ENCODE measurements at regions not wholly inside any gene's neighbourhood (a gene's known extent, or its start where the extent isn't known, plus 50 kb on each side); places are given as distances from the start of the nearest gene placed in this dataset.

DNA sequence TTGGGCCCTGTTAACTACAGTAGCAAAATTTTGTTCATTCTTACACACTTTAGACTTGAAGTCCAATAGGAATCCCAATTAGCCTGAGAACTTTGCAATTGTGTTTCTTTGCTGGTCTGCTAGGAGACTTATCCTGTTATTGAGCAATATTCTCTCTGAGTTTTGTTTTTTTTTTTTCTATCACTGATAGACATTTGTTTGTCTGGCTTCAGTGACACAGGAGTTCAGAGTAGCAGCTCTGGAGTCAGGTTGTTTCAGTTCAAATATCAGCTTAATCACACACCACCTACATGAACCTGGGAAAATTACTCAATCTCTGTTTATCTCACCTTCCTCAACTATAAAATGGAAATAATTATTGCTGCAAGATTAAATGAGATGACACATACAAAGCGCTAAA is 360.2 kb upstream of the POU3F3 start:
- no peaks in the 10 kb centered on the region for H3K36me3 ChIP-seq
- no peaks in the 10 kb centered on the region for H3K9me3 ChIP-seq
- H3K27me3 ChIP-seq (replicated peaks; ENCODE audit: insufficient read depth), result no peaks in the 10 kb centered on the region
- TF ChIP-seq CTCF (IDR thresholded peaks at IDR 0.05), result no peak
- H3K4me1 ChIP-seq (ENCODE audit: control insufficient read depth in 1 of 2, low read depth in 2 of 2), result no peaks in the 10 kb centered on the region
- DNase-seq (ENCODE audit: low spot score) (no peak), ATAC-seq (ENCODE audit: insufficient number of reproducible peaks, low FRiP score, low read depth) (no peak)
- H3K27ac ChIP-seq, result no peak overlapping the region
- H3K4me3 ChIP-seq, result no peak overlapping the region

DNA sequence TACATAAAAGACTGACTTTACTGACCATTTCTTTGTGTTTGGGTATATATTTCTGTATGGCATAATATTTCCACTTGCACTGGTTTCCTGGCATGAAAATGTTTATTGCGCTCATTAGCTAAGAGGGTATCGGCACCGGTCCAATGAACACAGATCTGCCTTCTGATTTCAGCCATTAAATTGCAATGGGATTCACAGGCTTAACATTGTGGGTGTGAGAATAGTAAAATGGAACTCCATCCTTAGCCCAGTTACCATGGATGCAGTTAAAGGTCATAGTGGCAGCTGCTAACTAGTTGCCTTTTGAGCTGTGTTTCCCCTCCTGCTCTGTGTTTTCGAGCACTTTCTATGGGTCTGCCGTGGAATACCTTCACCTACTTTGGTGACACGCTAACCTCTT is 352.6 kb upstream of the POU3F3 start:
- DNase-seq (ENCODE audit: low spot score), result no peak

DNA sequence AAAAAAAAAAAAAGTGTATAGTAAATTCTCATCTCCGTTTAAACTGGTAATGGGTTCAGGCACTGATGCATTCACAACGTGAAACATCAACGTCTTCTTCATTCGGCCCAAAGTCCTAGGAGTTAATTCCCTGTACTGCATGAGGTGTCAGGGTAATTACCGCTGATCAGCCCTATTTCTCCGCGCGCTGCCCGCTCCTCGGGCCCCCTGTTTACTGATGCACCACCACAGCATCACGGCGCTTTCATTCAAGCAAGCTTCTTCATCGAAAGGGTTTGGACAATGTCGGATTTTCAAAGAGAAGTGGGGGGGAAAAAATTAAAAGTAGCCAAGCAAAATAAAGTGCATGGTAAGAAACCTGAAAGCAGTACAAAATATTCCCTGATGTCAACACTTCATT is 352.0 kb upstream of the POU3F3 start:
- H3K9me3 ChIP-seq, result no peaks in the 10 kb centered on the region
- ATAC-seq (ENCODE audit: insufficient number of reproducible peaks, low FRiP score, low read depth), result no peak
- no peaks in the 10 kb centered on the region for H3K27me3 ChIP-seq (replicated peaks; ENCODE audit: insufficient read depth)
- H3K36me3 ChIP-seq, result no peaks in the 10 kb centered on the region
- no peak for TF ChIP-seq CTCF (IDR thresholded peaks at IDR 0.05)
- no peak for DNase-seq (ENCODE audit: low spot score)
- peaks cover 0 to 10% of the 10 kb centered on the region in 2 donors for H3K4me1 ChIP-seq (ENCODE audit: control insufficient read depth in 1 of 2, low read depth in 2 of 2)
- no peak overlapping the region for H3K4me3 ChIP-seq
- H3K27ac ChIP-seq, result no peak overlapping the region

More for the DNA sequence above, 352.6 kb upstream of the POU3F3 start:
- no peak for ATAC-seq (ENCODE audit: insufficient number of reproducible peaks, low FRiP score, low read depth)
- H3K4me3 ChIP-seq, result no peak overlapping the region
- no peak overlapping the region for H3K27ac ChIP-seq
- H3K9me3 ChIP-seq, result no peaks in the 10 kb centered on the region
- H3K27me3 ChIP-seq (replicated peaks; ENCODE audit: insufficient read depth), result no peaks in the 10 kb centered on the region
- no peak for TF ChIP-seq CTCF (IDR thresholded peaks at IDR 0.05)
- H3K36me3 ChIP-seq, result no peaks in the 10 kb centered on the region
- peaks cover 0 to 10% of the 10 kb centered on the region in 2 donors for H3K4me1 ChIP-seq (ENCODE audit: control insufficient read depth in 1 of 2, low read depth in 2 of 2)

GRCh38 chr2:104502901-104503300 is 351.0 kb upstream of the POU3F3 start:
- Histone ChIP-seq H3K36me3 (no peaks in the 10 kb centered on the region), H3K4me3 (no peak overlapping the region), H3K4me1 (ENCODE audit: control insufficient read depth in 1 of 2, low read depth in 2 of 2) (peaks cover 0 to 10% of the 10 kb centered on the region in 2 donors), H3K27ac (no peak overlapping the region), H3K9me3 (no peaks in the 10 kb centered on the region), H3K27me3 (replicated peaks; ENCODE audit: insufficient read depth) (no peaks in the 10 kb centered on the region)
- no peak for TF ChIP-seq CTCF (IDR thresholded peaks at IDR 0.05)
- DNase-seq (ENCODE audit: low spot score) (no peak), ATAC-seq (ENCODE audit: insufficient number of reproducible peaks, low FRiP score, low read depth) (no peak)

- Histone ChIP-seq H3K36me3 (no peaks in the 10 kb centered on the region), H3K4me1 (ENCODE audit: control insufficient read depth in 1 of 2, low read depth in 2 of 2) (peaks cover 0 to 10% of the 10 kb centered on the region in 2 donors), H3K4me3 (no peak overlapping the region), H3K9me3 (no peaks in the 10 kb centered on the region), H3K27me3 (replicated peaks; ENCODE audit: insufficient read depth) (no peaks in the 10 kb centered on the region), H3K27ac (no peak overlapping the region)
- TF ChIP-seq CTCF (IDR thresholded peaks at IDR 0.05), result no peak
- no peak for ATAC-seq (ENCODE audit: insufficient number of reproducible peaks, low FRiP score, low read depth)
- no peak for DNase-seq (ENCODE audit: low spot score)
Measured at GRCh38 chr2:104504331-104505073, 349.4 kb upstream of the POU3F3 start.

Data from thoracic aorta (tissue), 2 donors.